ENCODE measurements at regions not wholly inside any gene's neighbourhood (a gene's known extent, or its start where the extent isn't known, plus 50 kb on each side); places are given as distances from the start of the nearest gene placed in this dataset.

DNA sequence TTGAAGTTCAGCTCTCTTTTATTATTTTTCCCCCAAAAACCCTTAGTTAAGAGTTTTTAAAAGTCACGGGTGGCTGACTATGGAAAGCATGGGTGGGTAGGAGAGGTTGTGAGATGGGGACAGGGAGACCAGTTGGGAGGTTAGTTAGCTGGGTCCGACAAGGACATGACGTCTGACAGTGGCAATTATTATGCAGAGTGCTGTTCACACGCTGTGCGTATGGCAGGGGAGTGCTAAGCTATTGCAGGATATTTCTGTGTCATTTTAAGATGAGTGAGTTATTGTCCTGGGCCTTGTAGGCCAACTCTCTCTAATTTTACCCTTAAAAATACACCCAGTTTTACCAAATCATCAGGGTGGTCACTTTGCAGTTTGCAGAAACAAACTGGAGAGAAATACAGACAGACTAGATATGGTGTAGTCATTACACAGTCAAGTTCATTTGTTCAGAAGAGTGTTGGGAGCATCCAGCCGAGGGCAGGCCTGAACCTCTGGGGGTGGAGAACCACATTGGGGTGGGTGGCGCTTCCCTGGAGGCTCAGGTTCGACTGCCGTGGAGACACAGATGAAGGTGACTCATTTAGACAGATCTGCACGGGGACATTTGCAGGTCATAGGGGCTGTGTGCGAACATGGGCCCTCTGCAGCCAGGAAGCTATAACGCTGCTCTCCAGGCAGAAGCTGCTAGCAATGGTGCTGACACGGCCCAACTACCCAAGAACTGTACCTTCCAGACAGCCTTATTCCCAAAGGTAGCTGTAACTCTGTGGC is 307.6 kb downstream of the QKI start:
- no peak for DNase-seq

DNA sequence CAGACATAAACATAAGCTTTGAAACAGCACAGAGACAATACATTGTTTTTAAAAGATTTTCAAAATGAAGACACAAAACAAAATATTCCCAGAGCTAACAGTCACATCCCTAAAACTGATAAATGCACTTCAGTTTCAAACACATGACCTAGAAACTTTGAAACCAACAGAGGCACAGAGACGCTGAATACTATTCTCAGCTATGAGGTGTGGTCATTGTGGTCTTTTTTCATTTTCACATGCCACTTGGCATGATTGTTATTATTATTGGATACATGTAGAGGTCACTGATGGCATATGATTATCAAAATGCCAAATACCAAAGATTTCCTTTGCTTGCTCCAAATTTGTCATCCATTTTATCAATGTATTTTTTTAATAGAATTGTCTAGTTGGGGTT is 306.9 kb downstream of the QKI start:
- DNase-seq: no peak

DNA sequence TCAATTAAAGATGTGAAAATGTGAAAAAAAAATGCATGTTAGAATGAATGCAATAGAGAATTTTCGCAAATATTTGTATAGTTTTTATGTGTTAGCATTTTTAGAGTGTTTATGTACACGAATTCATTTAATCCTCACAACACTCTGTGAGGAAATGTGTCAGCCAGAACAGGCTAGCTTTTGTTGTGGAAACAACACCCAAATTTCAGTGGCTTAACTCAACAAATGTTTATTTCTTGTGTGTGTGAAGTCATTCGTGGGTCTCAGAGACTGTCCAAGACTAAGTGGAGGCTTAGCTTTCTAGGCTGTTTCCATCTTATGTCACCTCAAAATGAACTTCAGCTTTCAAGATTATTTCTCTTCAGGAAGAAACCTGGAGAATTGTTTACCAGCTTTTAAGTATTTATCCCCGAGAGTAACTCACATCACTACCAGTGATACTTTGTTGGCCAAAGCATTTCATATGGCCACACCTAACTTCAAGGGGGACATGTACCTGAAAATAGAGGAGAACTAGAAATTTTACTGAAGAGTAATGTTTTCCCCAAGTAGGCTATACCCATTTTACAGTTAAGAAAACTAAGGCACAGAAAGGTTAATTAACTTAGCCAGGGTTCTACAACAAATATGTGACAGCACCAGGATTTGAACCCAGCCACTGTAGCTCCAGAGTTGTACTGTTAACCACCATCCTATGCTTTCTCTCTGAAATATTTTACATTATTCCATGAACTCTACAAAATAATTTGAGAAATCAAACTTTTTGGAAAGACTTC is 306.1 kb downstream of the QKI start:
- no peak for DNase-seq

DNA sequence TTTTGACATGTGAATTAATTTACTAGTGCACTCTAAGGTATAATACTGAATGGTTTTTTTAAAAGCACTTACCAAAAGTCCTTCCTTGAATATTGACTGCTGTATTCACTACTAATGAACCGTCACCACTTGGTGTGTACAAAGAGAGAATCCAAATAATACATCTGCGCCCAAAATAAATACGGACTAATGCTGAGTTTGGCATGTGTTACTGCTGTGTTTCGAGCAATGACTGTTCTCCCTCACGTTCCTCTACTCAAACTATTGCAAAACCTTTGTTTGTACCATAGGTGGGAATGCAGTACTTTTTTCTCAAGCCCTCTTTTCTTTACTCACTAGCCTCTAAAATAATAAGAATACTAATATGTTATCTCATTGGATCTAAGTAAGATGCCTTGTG is 305.5 kb downstream of the QKI start:
- no peak for DNase-seq

DNA sequence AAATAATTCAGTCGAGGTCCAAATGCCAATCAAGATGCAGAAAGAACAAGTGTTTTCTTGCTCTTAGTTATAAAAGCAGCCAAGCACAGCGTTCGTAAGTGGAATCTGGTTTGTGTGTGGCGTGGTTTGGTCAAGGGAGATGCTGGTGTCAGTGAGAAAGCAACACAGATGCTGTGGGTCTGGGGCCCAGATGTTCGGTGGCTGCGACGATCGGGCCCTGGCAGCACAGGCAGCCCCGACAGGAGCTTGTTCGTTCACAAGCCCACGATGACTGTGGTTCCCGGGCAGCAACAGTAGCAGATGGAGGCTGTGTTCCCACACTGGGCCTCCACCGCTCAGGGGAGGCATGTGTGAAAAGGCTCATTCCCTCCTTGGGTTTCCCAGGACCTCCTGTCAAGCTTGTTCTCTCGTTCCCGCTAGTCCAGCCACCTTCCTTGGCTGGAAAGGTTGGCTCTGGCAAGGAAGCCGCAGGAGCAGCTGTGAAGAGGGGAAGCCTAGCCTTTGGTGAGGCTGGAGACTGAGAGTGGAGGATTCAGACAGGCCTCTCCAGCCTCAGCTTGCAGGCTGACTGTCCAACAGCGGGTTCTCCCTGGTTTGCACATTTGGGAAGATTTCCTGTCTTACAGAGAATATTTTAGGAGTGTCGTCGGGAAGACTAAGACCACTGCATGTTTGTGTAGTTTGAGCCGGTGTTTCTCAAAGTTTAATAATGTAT is 304.7 kb downstream of the QKI start:
- no peak for DNase-seq

DNA sequence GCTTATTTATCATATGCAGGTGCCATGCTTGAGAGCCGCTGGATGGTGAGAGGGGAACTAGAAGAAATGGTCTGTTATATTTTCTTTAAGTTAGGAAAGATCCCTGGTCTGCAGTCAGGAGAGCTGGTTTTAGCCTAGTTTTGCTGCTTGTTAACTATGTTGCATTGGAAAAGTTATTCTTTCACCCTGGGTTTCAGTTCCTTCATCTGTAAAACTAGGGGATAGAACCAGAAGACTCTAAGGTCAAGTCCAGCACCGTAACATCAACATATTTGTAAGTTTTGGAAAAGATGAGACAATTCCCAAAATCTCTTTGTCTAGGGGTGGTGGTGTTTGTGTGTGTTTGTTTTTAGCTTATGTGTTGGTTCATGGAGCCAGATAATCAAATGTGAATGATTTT is 304.0 kb downstream of the QKI start:
- no peak for DNase-seq

DNA sequence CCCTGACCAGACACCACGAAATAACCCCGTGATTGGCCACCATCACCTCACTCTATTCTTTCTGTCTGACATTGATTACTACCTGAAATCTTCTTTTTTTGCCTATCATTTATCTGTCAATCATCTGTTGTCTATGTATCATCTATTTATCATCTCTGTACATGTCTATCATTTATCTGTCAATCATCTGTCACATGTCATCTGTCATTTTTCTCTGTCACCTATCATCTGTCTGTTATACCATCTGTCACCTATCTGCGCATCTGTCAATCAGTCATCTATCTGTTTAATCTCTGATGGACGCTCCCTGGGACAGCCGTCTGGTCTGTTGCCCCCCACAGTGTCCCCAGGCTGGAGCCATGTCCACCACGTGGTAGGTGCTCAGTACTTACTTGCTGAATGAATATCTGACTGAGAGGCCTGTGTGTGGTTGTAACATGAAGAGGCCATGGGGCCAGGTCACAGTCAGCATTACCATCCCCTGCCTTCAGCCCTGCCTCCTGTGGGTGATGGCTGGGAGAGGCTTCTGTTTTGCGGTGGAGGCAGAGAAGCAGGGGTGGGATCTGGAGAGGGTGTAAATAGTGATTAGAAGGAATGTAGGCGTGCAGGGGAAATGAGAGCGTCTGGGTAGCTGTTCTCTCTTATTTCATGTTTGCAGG is 302.7 kb downstream of the QKI start:
- DNase-seq: no peak

DNA sequence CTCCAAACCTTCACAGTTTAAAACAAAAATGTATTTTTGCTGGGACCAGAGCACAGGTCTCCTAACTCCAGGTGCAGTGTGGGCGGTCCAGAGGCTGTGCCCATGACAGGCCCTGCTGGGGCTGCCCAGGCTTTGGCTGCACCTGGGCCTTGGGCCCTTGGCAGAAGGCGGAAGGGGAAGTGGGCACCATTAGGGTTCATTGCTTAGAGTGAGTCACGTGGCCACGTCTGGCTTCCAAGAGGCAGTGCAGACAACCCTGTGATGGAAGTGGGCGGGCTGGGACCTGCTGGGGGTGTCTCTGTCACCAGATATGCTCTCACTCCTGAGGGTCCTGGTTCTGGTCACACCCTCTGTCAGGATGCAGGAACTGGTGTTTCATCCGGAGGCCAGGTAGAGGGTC is 302.2 kb downstream of the QKI start:
- no peak for DNase-seq

DNA sequence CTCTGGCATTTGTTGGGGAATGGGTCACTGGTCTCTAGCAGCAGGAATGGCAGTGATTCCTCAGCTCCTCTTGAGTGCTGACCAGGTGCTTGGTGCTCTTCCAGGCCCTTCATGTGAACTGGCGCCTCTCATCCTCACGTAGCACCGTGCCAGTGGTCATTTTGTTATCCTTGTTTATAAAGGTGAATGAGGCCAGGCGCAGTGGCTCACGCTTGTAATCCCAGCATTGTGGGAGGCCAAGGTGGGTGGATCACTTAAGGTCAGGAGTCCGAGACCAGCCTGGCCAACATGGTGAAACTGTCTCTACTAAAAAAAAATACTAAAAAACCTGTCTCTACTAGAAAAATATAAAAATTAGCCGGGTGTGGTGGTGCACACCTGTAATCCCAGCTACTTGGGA is 301.3 kb downstream of the QKI start:
- no peak for DNase-seq

DNA sequence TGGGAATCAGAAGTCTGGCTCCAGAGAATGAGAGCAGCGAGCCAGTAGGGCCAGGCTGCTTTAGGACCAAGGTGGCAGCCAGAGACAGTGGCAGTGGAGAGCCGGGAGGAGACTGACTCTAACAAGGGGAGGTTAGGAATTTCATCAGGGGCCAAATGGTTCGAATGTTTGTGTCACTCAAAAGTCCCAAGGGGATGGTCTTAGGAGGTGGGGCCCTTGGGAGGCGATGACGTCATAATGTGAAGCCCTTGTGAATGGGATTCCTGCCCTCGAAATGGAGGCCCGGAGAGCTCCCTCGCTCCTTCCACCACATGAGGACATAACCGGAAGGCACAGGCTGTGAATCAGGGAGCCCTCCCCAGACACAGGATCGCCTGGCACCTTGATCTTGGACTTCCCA is 299.7 kb downstream of the QKI start:
- DNase-seq: no peak

DNA sequence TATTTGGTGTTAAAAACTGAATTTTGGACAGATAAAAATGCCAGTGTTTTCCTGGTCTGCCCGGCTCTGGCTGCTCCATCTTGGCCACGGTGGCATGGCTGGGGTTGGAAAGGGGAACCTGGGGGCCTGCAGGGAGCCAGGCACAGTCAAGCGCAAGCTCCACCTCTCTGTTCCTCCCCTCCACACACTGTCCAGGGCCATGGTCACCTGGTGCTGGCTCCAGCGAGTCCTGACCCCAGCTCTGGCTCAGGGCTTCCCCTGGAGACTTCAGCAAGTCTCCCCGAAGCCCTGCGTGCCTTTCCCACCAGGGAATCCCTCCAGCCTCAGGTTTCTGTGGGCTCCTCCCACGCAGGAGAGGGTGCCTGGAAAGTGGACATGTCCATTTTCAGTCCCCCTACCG is 298.5 kb downstream of the QKI start:
- no peak for DNase-seq

DNA sequence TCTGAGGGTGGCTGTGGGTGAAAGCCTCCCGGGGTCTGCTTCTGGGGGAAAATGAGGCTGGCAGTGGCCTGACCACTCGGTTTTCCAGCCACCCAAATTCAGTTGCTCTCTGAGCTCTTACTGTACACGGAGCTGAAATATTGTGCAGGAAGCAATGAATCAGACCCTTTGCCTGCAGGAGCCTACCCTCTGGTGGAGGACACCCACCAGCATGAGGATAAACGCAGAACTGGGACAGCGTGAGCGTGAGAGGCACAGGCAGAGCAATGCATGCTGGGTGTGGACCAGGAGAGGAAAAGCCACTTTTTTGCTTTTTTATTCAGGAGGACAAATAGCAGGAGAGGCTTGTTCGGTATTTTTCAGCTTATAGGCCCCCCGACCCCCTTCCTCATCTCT is 298.0 kb downstream of the QKI start:
- no peak for DNase-seq

DNA sequence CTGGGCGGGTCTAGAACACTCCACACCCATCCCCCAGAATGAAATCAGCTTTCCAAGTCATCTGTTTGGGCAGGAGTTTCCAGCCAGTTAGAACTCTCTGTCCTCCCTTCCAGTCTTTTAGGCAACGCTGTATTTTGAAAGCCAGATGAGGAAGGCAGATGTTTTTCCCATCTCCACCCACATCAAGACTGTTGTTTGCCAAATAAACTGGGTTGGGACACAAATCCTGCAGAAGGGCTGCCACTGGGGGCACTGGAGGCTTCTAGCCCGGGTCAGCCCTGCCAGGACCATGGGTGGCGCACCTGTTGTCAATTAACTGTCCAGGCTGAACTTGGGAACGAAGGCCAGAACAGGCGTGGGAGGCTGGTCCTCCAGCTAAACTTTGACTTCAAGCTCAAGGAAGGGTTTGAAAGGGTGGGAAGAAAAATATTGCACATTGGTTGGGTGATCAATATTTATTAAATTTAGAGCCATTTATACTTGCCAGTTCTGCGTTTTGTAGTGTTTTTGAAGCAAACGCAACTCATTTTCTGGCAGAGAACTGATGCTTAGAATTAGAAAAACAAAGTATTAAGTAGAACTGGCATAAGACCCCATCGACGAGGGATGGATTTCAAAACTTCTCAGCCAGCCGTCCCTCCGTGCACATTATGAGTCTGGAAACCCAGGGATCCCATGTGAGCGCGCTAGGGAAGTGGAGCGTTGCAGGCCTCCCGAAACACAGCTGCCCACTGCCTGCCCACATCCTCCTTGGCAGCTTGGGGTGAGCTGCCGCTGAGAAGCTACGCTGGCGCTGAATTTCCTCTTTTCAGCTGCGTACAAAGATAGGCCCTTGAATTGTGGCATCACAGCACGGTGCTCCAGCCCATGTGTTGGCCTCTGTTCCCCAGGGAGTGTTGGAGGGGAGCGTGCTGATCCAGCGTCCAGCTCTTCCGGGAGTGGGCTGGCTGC is 297.4 kb downstream of the QKI start:
- no peak for DNase-seq

DNA sequence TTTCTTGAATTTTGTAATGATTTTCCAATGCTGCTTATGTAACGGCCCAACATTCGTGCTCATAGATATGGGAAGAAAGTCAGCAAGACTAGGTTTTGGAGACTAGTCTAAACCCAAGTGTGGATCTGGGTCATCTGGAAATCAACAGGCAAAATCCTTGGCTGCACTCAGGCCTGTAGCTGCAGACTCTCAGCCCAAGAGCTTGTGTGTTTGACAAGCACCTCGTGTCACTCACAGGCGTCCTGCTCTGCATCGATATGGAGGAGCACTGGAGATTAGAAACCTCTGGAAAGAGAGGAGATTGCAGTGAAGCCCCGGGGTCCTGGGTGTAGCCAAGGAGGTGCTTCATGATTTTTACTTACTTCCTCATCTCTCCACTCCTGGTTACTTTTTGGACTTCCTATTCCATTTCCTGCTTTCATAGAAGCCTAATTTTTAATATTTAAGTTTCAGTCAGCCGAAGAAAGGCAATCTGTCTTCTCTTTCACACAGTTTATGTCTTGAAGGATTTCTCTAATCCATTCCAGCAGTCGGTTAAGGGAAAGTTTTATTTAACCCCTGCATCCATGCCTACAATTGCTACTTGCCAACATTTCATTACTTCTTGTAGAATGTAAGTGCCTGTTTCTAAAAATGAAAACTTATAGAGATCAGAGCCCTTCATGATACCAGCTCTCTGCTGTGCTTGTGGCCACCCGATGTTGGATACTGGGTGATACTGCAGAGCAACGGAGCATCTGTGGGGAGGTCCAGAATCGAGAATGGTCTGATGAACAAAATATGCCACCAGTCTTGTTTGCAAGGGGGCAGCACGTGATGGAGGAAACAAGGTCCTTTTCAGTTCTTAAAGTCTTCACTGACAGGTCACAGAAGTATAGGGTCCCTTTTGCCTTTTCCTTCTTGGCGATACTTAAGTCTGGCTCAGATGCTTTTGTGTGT is 296.3 kb downstream of the QKI start:
- no peak for DNase-seq

DNA sequence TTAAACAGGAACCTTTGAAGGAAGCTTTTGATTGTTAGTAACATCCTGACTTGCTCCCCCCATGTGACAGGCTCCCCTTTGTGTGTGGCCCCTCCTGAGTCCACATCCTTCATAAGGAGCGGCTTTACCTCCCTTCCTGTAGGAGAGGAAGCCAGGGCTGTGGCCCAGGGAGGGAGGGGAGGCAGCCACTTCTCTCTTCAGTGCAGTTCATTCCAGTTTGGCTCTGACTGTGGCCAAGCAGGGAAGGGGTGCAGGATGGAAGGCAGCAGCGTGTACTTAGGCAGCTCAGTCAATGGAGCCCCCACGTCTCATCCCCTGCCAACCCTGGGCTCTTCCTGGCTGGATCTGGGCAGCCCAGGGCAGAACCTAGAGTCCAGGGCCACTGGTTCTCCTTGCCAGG is 295.2 kb downstream of the QKI start:
- no peak for DNase-seq

DNA sequence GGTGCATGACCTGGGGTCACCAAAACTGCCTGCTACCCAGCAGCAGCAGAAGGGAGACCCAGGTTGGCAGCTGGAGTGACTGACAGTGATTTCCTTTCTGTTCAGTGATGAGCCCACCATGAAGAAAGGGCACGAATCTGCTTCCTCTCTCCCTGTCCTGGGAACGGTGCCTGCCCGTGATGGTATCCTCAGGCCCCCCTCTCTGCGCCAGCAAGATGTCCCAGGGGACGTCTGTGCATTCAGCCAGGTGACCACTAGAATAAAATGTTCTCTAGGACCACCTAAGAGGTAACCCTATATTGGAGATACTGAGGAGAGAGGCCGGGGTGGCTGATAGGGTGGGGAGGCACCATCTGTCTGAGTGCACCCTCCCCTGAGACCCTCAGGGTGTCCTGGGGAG is 294.7 kb downstream of the QKI start:
- DNase-seq: no peak

DNA sequence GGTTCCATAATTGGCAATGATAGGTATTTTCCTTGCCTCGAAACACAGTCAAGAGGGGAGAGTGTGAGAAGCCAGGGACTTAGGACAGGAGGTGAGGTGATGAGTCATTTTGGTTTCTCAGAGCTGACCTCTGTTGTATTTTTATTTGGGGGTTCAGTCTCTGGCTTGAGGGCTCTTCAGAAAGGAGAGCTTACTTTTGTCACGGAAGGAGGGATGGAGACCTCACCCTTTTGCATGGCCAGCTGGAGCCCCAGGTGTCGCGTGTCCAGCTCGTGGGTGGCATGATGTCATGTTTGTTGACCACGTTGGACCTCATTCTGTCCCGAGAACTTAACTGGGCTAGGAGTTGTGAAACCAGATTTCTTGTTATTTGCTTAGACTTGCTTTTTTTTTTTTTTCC is 293.9 kb downstream of the QKI start:
- DNase-seq: no peak

DNA sequence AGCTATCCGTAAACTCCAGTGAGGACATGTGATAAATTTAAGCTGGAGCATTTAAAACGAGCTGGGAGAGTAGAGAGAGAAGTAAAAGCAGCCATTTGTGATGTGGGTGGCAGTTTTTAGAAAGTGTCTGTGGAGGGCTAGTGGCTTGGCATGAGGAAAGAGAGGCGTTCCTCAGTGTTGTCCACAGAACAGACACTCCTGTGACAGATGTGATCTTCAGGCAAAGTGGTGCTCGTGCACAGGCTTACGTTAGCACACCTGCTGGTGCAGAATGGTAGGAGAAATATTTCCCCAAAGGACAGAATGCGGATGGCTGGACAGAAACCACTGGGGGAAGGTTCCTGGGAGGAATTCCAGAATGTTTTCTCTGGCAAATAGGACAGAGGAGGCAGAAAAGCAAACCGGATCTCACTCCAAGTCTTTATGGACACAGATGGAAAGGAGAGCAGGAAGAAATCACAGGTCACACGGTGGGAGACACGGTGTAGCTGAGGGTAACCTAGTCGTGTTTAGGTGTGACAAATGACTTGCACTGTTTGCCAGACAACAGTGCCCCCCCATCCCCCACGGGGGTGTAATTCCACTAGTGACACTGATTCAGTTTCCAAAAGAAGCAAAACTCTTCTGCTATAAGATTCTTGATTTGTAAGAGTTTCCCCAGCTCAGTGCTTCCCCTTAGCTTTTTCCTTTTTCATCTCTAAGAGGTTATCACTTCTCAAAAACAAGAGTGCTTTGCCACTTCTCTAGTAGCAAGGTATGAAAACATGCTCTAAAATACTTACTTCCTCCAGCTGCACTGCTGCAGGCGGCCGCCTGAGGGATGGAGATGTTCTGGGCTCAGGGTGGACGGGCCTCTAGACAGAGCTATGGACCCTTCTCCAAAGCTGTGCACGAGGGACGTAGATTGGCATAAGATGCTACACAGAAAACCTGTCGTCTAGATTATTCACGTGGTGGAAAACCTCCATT is 293.2 kb downstream of the QKI start:
- no peak for DNase-seq

DNA sequence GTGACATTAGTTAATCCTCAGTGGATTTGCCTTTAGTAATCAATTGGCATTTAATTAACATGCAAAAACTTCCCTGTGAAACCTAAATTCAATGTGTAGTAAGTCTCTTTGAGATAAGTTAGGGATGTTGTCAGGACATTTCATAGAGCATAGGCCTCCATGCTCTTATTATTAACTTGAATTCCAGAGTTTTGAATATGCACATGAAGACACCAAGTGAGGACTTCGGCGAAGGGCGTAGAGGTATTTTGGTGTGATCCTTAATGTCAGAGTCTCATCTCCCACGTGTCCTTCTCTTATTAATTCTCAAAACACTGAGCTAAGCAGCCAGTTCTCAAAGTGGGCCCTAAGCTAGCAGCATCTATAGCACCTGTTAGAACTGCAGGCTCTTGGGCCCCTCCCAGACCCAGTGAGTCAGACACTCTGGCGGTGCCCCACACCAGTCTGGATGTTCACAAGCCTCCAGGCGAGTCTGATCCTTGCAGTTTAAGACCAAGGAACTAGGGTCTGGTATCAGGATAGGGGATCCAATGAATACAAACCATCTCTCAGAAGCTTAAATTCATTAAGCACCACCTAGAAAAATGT is 292.1 kb downstream of the QKI start:
- DNase-seq: no peak

Data from SHP77 treated with DMSO at 0.1 percent for 48 hours (cell line).